IMR-90 (cell line): ENCODE measurements at regions not wholly inside any gene's neighbourhood (a gene's known extent, or its start where the extent isn't known, plus 50 kb on each side); places are given as distances from the start of the nearest gene placed in this dataset.

ENCODE experiments used
- ATAC-seq: fragments of 200-7000 bp; cut with Tn5 transposase; 2 replicates; pipeline ENCODE4 v1.9.1; 2020; ENCODE audit warnings: low read depth, mild to moderate bottlenecking, moderate library complexity
- BruUV-seq: library from RNA; stranded (reverse); fragments of 400-500 nt; replicated peaks from 2 replicates; lab custom pipeline; 2021; lab: Mats Ljungman, UMichigan
- CTCF ChIA-PET: fragments of 300-600 bp; formaldehyde crosslinking; extraction: SDS; loops from one replicate; lab custom pipeline; 2021; ENCODE audit warnings: antibody characterized with exemption; lab: Yijun Ruan, JAX
- POLR2A ChIA-PET: fragments of 300-600 bp; sonication (Branson Sonifier 250); formaldehyde crosslinking; loops from one replicate; lab custom pipeline; 2022; ENCODE audit warnings: antibody characterized with exemption; ENCODE audit not compliant: unreplicated experiment; lab: Charles Lee
- DNase-seq: peaks from one replicate; pipeline ENCODE4 v3.0.0; 2013
- H2AFZ ChIP-seq: replicated peaks from 2 replicates; pipeline ENCODE3; 2013; ENCODE audit warnings: low read length, mild to moderate bottlenecking; ENCODE audit not compliant: poor library complexity
- H2AK5ac ChIP-seq: 2 replicates; pipeline ENCODE4 v1.6.1; 2013; ENCODE audit warnings: low read depth, low read length, inconsistent platforms
- H2AK9ac ChIP-seq: replicated peaks from 2 replicates; pipeline ENCODE3; 2013; ENCODE audit warnings: mild to moderate bottlenecking, low read depth, low read length, moderate library complexity; ENCODE audit not compliant: poor library complexity
- H2BK120ac ChIP-seq: 2 replicates; pipeline ENCODE4 v1.6.1; 2013; ENCODE audit warnings: low read depth, low read length, inconsistent platforms
- H2BK15ac ChIP-seq: 3 replicates; pipeline ENCODE4 v1.6.1; 2013; ENCODE audit warnings: low read depth, low read length, inconsistent platforms
- H2BK20ac ChIP-seq: 2 replicates; pipeline ENCODE4 v1.6.1; 2013; ENCODE audit warnings: low read depth, mild to moderate bottlenecking, inconsistent platforms, low read length, moderate library complexity
- H2BK5ac ChIP-seq: 2 replicates; pipeline ENCODE4 v1.6.1; 2013; ENCODE audit warnings: mild to moderate bottlenecking, low read depth, low read length, inconsistent platforms; ENCODE audit not compliant: poor library complexity, severe bottlenecking
- H3K14ac ChIP-seq: replicated peaks from 2 replicates; pipeline ENCODE4 v1.6.1; 2013; ENCODE audit warnings: low read depth, low read length, inconsistent platforms
- H3K18ac ChIP-seq: 2 replicates; pipeline ENCODE4 v1.6.1; 2013; ENCODE audit warnings: low read depth, low read length, control low read depth
- H3K23ac ChIP-seq: 2 replicates; pipeline ENCODE4 v1.6.1; 2013; ENCODE audit warnings: low read depth, low read length, inconsistent platforms
- H3K27ac ChIP-seq: 2 replicates; pipeline ENCODE4 v1.5.1; 2013; ENCODE audit warnings: mild to moderate bottlenecking, control low read depth, low read length; ENCODE audit not compliant: insufficient read depth
- H3K27me3 ChIP-seq: 2 replicates; pipeline ENCODE4 v1.6.1; 2013; ENCODE audit warnings: low read length; ENCODE audit not compliant: control insufficient read depth, insufficient read depth
- H3K36me3 ChIP-seq: 2 replicates; pipeline ENCODE4 v1.6.1; 2013; ENCODE audit warnings: low read length, mixed read lengths; ENCODE audit not compliant: control insufficient read depth, insufficient read depth
- H3K4ac ChIP-seq: 2 replicates; pipeline ENCODE4 v1.6.1; 2013; ENCODE audit warnings: low read depth, low read length, inconsistent platforms
- H3K4me1 ChIP-seq: 2 replicates; pipeline ENCODE4 v1.6.1; 2013; ENCODE audit warnings: low read length, mixed read lengths; ENCODE audit not compliant: control insufficient read depth, insufficient read depth
- H3K4me2 ChIP-seq: 2 replicates; pipeline ENCODE4 v1.6.1; 2013; ENCODE audit warnings: low read depth, mild to moderate bottlenecking, control low read depth, low read length, moderate library complexity
- H3K4me3 ChIP-seq: 2 replicates; pipeline ENCODE4 v1.5.1; 2013; ENCODE audit warnings: low read depth, mild to moderate bottlenecking, control low read depth, low read length, moderate library complexity; ENCODE audit not compliant: insufficient read depth
- H3K56ac ChIP-seq: 2 replicates; pipeline ENCODE4 v1.6.1; 2013; ENCODE audit warnings: low read length, inconsistent platforms; ENCODE audit not compliant: insufficient read depth; ENCODE audit errors: extremely low read depth
- H3K79me1 ChIP-seq, 2 experiments: 2 replicates each; pipeline ENCODE4 v1.6.1; 2013; ENCODE audit warnings: low read length in 2 of 2, inconsistent platforms in 1 of 2, low read depth in 1 of 2
- H3K9ac ChIP-seq: 2 replicates; pipeline ENCODE4 v1.6.1; 2013; ENCODE audit warnings: low read depth, low read length, control low read depth
- H3K9me1 ChIP-seq: 2 replicates; pipeline ENCODE4 v1.6.1; 2013; ENCODE audit warnings: low read length, inconsistent platforms; ENCODE audit not compliant: insufficient read depth
- H3K9me3 ChIP-seq: 2 replicates; pipeline ENCODE4 v1.6.1; 2013; ENCODE audit warnings: low read length; ENCODE audit not compliant: control insufficient read depth, insufficient read depth
- H4K20me1 ChIP-seq: 2 replicates; pipeline ENCODE4 v1.6.1; 2013; ENCODE audit warnings: low read length, inconsistent platforms; ENCODE audit not compliant: insufficient read depth
- H4K5ac ChIP-seq: 2 replicates; pipeline ENCODE4 v1.6.1; 2013; ENCODE audit warnings: mild to moderate bottlenecking, low read depth, low read length, control low read depth
- H4K8ac ChIP-seq, 2 experiments: 2 replicates each; pipeline ENCODE4 v1.6.1; 2013; ENCODE audit warnings: low read depth in 2 of 2, low read length in 2 of 2, control low read depth in 1 of 2, inconsistent platforms in 1 of 2
- H4K91ac ChIP-seq: 2 replicates; pipeline ENCODE4 v1.6.1; 2013; ENCODE audit warnings: low read depth, low read length, inconsistent platforms; ENCODE audit not compliant: insufficient read depth
- MXI1 ChIP-seq: IDR thresholded peaks from 2 replicates; pipeline ENCODE4 v1.6.1; 2012; ENCODE audit warnings: low read depth, mild to moderate bottlenecking, low read length, moderate library complexity, borderline replicate concordance
- RCOR1 ChIP-seq: IDR thresholded peaks from 2 replicates; pipeline ENCODE4 v1.6.1; 2012; ENCODE audit warnings: mild to moderate bottlenecking, low read length, improper control_type of control experiment; ENCODE audit not compliant: insufficient replicate concordance
- WGBS, 2 experiments: methylation state at CpG; one replicate each; pipeline versions ENCODE4 v1.1.5 to v1.1.7; 2013; ENCODE audit warnings: missing lambda C conversion rate in 2 of 2; ENCODE audit not compliant: insufficient read length in 1 of 2; ENCODE audit errors: extremely low coverage in 2 of 2; 5-methylcytosine and 5-hydroxymethylcytosine counted together
- dilution Hi-C: fragments of 300-500 bp; cut with HindIII; formaldehyde crosslinking; loops from one replicate; pipeline ENCODE4 v1.14.3; 2018; ENCODE audit warnings: low sequenced_read_pairs; ENCODE audit not compliant: unreplicated experiment
- in situ Hi-C: fragments of 300-500 bp; cut with MboI; formaldehyde crosslinking; loops from 3 replicates; pipeline ENCODE4 v1.14.3; 2019; ENCODE audit warnings: low sequenced_read_pairs, inconsistent platforms, mixed read lengths
- intact Hi-C: fragments of 100-400 bp; cut with micrococcal nuclease; formaldehyde crosslinking; loops from 2 replicates; pipeline ENCODE4 v1.10.0; 2022

GRCh38 chr2:37809931-37810570 lies 115.0 kb upstream of the RMDN2 start:
- POLR2A ChIA-PET, result no interaction called here
- no TSS peak for BruUV-seq
- Histone ChIP-seq H3K4me1 (peaks cover 8% of the 10 kb centered on the region), H3K9ac (peak overlapping the region; percentile 81), H2BK20ac (peak overlapping the region; percentile 82), H3K4me3 (no peak overlapping the region), H2BK120ac (peak overlapping the region; percentile 85), H2BK15ac (peak overlapping the region; percentile 95), H3K27me3 (no peaks in the 10 kb centered on the region), H3K9me3 (no peaks in the 10 kb centered on the region), H3K36me3 (no peaks in the 10 kb centered on the region), H4K5ac (peak overlapping the region; percentile 98), H3K4me2 (peak overlapping the region; percentile 25; the same call in 1 of the 2 replicates), H4K91ac (peak overlapping the region; percentile 55; the same call in 1 of the 2 replicates), H3K79me1 (no peaks in the 10 kb centered on the region), H3K14ac (peak overlapping the region; percentile 84), H2BK5ac (peak overlapping the region; percentile 78), H3K23ac (peak overlapping the region; percentile 66), H3K4ac (peak overlapping the region; percentile 87), H2AFZ (no peak overlapping the region), H3K56ac (peak overlapping the region; percentile 15; the same call in 1 of the 2 replicates), H3K18ac (peak overlapping the region; percentile 96), H3K9me1 (0 out of 2 replicates have a peak, but pooled peaks cover 2% of the 10 kb centered on the region), H4K8ac (peak overlapping the region; percentile 90 to 92), H4K20me1 (no peaks in the 10 kb centered on the region), H2AK5ac (peak overlapping the region; percentile 41; the same call in 1 of the 2 replicates), H3K27ac (peak overlapping the region; percentile 90), H2AK9ac (no peak overlapping the region)
- peak; percentile 49 for DNase-seq
- dilution Hi-C loops, result no loop called here
- intact Hi-C loops, result loop anchor here (1.0 kb wide), 2 partner anchors 140 to 396 kb away; no protein-coding TSS in a partner anchor
- in situ Hi-C loops, result no loop called here
- CTCF ChIA-PET, result no interaction called here
- TF ChIP-seq RCOR1 (no peak), MXI1 (peak; percentile 34; the same call in 1 of the 2 replicates)
- WGBS, 2 experiments, result 100% methylated on average over 1 of the region's 2 CpGs; no CpG with 5 or more reads in 1 of the 2 experiments
- peak; percentile 74 for ATAC-seq
